ENCODE measurements at regions not wholly inside any gene's neighbourhood (a gene's known extent, or its start where the extent isn't known, plus 50 kb on each side); places are given as distances from the start of the nearest gene placed in this dataset.

DNA sequence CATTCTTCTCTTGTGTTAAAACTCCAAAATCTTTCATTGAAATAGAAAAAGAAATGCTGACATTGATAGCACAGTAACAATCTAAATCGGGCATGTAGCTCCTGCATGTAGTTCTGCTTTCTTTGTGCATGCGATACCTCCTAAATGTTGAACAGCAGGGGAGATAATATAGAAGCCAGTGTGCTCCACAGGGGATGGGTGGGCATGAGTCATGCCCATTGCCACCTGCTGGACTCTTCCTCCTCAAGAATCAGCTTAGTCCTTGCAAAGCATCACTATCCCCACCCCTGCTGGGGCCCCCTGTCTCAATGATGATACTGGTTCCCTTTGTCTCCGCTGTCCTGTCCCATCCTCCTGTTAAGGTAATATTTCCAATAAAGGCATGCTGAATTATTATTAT lies 203.0 kb downstream of the RWDD3 start:
- no peak overlapping the region for H3K4me3 Mint-ChIP-seq (ENCODE audit: low read depth, unreplicated experiment)
- CTCF ChIA-PET: no interaction called here
- no TSS peak for BruUV-seq (replicated peaks)
- intact Hi-C loops (cut with micrococcal nuclease; ENCODE audit: unreplicated experiment): no loop called here
- no peak overlapping the region for H3K27ac Mint-ChIP-seq (ENCODE audit: unreplicated experiment)
- no peak for DNase-seq
- no peaks in the 10 kb centered on the region for H3K36me3 Mint-ChIP-seq (ENCODE audit: insufficient read depth, unreplicated experiment)
- peaks cover 4% of the 10 kb centered on the region for H3K9me3 Mint-ChIP-seq (ENCODE audit: low read depth, unreplicated experiment)
- no peaks in the 10 kb centered on the region for H3K4me1 Mint-ChIP-seq (ENCODE audit: low read depth, unreplicated experiment)
- H3K27me3 Mint-ChIP-seq (ENCODE audit: unreplicated experiment): no peaks in the 10 kb centered on the region
- TF ChIP-seq, protein P1, sequence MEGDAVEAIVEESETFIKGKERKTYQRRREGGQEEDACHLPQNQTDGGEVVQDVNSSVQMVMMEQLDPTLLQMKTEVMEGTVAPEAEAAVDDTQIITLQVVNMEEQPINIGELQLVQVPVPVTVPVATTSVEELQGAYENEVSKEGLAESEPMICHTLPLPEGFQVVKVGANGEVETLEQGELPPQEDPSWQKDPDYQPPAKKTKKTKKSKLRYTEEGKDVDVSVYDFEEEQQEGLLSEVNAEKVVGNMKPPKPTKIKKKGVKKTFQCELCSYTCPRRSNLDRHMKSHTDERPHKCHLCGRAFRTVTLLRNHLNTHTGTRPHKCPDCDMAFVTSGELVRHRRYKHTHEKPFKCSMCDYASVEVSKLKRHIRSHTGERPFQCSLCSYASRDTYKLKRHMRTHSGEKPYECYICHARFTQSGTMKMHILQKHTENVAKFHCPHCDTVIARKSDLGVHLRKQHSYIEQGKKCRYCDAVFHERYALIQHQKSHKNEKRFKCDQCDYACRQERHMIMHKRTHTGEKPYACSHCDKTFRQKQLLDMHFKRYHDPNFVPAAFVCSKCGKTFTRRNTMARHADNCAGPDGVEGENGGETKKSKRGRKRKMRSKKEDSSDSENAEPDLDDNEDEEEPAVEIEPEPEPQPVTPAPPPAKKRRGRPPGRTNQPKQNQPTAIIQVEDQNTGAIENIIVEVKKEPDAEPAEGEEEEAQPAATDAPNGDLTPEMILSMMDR (IDR thresholded peaks at IDR 0.05; ENCODE audit: unreplicated experiment): no peak

DNA sequence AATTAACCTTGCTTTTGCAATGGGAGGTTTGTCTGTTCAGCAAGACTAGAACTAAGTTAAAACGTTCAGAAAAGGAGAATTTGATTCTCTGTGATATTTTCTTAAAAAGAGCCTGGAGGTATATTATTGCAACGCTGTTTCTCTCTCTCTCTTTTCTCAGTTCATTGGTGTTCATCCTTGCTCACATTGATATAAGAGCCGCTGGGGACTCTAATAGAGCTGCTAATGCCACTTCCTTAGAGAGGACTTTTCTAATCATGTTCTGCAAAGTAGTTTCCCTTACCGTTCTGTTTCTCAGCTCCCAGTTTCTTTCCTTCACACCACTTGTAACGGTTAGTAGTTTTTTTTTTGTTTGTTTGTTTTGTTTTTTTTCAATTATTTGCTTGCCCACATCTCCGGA lies 203.8 kb downstream of the RWDD3 start:
- H3K4me3 Mint-ChIP-seq (ENCODE audit: low read depth, unreplicated experiment): no peak overlapping the region
- CTCF ChIA-PET: no interaction called here
- intact Hi-C loops (cut with micrococcal nuclease; ENCODE audit: unreplicated experiment): no loop called here
- no peaks in the 10 kb centered on the region for H3K36me3 Mint-ChIP-seq (ENCODE audit: insufficient read depth, unreplicated experiment)
- peaks cover 4% of the 10 kb centered on the region for H3K9me3 Mint-ChIP-seq (ENCODE audit: low read depth, unreplicated experiment)
- no peak for DNase-seq
- TF ChIP-seq, protein P1 (IDR thresholded peaks at IDR 0.05; ENCODE audit: unreplicated experiment): no peak
- H3K4me1 Mint-ChIP-seq (ENCODE audit: low read depth, unreplicated experiment): no peaks in the 10 kb centered on the region
- no TSS peak for BruUV-seq (replicated peaks)
- no peaks in the 10 kb centered on the region for H3K27me3 Mint-ChIP-seq (ENCODE audit: unreplicated experiment)
- H3K27ac Mint-ChIP-seq (ENCODE audit: unreplicated experiment): no peak overlapping the region

DNA sequence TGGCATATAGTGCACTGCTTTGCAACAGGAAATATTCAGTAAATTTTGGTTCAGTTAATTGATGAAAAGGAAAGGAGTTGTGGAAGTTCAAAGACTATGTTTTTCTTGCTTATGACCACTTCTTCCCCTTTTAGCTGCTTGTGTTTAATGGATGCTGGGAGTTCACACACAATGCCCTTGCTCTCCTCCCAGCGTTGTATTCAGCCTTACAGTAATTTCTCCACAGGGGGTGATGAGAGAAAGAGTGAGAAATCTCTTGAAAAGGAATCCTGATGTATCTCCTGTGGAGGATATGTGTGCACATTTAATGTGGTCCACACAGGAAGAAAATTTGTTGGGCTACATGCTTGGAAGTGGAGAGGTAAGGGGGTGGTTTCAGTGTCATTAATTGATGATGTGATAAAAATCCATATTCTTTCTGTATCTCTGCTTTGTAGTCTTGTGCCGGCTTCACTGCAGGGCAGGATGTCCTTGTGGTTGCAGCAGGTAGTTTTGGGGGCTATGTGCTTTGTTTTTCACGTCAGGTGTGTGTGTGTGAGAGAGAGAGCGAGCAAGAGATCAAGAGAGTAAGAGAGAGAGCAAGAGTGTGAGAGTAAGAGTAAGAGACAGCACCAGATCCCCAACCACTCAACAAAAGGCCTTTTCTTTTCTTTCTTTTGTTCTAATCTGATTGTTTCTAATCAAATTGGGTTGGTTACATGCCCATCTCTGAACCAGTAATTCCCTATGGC lies 204.4 kb downstream of the RWDD3 start:
- Mint-ChIP-seq H3K27ac (ENCODE audit: unreplicated experiment) (no peak overlapping the region), H3K36me3 (ENCODE audit: insufficient read depth, unreplicated experiment) (no peaks in the 10 kb centered on the region), H3K4me1 (ENCODE audit: low read depth, unreplicated experiment) (no peaks in the 10 kb centered on the region), H3K4me3 (ENCODE audit: low read depth, unreplicated experiment) (no peak overlapping the region), H3K9me3 (ENCODE audit: low read depth, unreplicated experiment) (peaks cover 4% of the 10 kb centered on the region), H3K27me3 (ENCODE audit: unreplicated experiment) (no peaks in the 10 kb centered on the region)
- intact Hi-C loops (cut with micrococcal nuclease; ENCODE audit: unreplicated experiment): no loop called here
- TF ChIP-seq, protein P1 (IDR thresholded peaks at IDR 0.05; ENCODE audit: unreplicated experiment): no peak
- no TSS peak for BruUV-seq (replicated peaks)
- CTCF ChIA-PET: no interaction called here
- DNase-seq: no peak

DNA sequence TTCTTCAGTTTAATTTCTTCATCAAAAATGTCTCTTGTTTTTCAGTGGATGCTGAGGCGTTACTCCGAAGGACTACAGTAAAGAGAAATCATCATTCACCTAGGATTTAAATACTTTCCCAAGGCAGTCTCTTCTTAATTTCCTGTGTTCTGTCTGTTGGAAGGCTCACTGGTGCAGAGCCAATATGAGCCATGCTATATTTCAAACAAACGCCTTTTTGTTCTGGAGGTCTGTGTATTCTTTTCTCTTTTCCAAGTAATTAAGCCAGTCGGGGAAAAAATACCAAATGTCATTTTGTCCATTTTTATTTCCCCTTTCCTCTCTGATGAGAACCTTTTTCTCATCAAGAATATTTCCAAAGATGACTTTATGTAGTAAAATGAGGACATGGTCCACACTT lies 206.5 kb downstream of the RWDD3 start:
- no peak for DNase-seq
- CTCF ChIA-PET: no interaction called here
- intact Hi-C loops (cut with micrococcal nuclease; ENCODE audit: unreplicated experiment): loop anchor here (10.0 kb wide), 1 partner anchor 504 kb away; no protein-coding TSS in a partner anchor
- H3K4me1 Mint-ChIP-seq (ENCODE audit: low read depth, unreplicated experiment): no peaks in the 10 kb centered on the region
- no peak overlapping the region for H3K4me3 Mint-ChIP-seq (ENCODE audit: low read depth, unreplicated experiment)
- BruUV-seq (replicated peaks): no TSS peak
- TF ChIP-seq, protein P1 (IDR thresholded peaks at IDR 0.05; ENCODE audit: unreplicated experiment): no peak
- H3K36me3 Mint-ChIP-seq (ENCODE audit: insufficient read depth, unreplicated experiment): no peaks in the 10 kb centered on the region
- H3K27me3 Mint-ChIP-seq (ENCODE audit: unreplicated experiment): no peaks in the 10 kb centered on the region
- no peak overlapping the region for H3K27ac Mint-ChIP-seq (ENCODE audit: unreplicated experiment)
- no peaks in the 10 kb centered on the region for H3K9me3 Mint-ChIP-seq (ENCODE audit: low read depth, unreplicated experiment)

Measured in Calu3 (cell line).